Cardiac muscle cell (in vitro differentiated cells and primary cell): ENCODE measurements at regions not wholly inside any gene's neighbourhood (a gene's known extent, or its start where the extent isn't known, plus 50 kb on each side); places are given as distances from the start of the nearest gene placed in this dataset.

ENCODE experiments used
- DNase-seq, 2 donors: peaks; one replicate each; pipeline versions ENCODE4 v3.0.0 to v3.0.0-alpha.2; 2010 to 2017; ENCODE audit warnings: low read depth in 1 of 2, low spot score in 1 of 2
- H3K27ac ChIP-seq: fragments of 200-600 bp; sonication (generic); 2 replicates; pipeline ENCODE4 v1.5.1; 2016
- H3K27me3 ChIP-seq: fragments of 200-600 bp; sonication (generic); 2 replicates; pipeline ENCODE4 v1.6.0; 2016; ENCODE audit warnings: control low read depth
- H3K36me3 ChIP-seq: fragments of 200-600 bp; sonication (generic); 2 replicates; pipeline ENCODE4 v1.5.1; 2016; ENCODE audit warnings: control low read depth
- H3K4me1 ChIP-seq: fragments of 200-600 bp; sonication (generic); 2 replicates; pipeline ENCODE4 v1.8.1; 2017; ENCODE audit warnings: low read depth, mild to moderate bottlenecking, mixed run types
- H3K4me3 ChIP-seq: fragments of 200-600 bp; sonication (generic); 2 replicates; pipeline ENCODE4 v1.5.1; 2016; ENCODE audit warnings: mild to moderate bottlenecking
- H3K9me3 ChIP-seq: fragments of 200-600 bp; sonication (generic); 2 replicates; pipeline ENCODE4 v1.5.1; 2017; ENCODE audit warnings: low read depth, mild to moderate bottlenecking, control low read depth
- TF ChIP-seq, protein P1 (sequence below): IDR thresholded peaks from 2 replicates; pipeline ENCODE4 v1.5.1; 2012; ENCODE audit warnings: low read depth, mild to moderate bottlenecking, low read length

- H3K27ac ChIP-seq: no peak overlapping the region
- no peaks in the 10 kb centered on the region for H3K27me3 ChIP-seq
- no peak for DNase-seq
- H3K36me3 ChIP-seq: no peaks in the 10 kb centered on the region
- no peaks in the 10 kb centered on the region for H3K4me1 ChIP-seq
- no peak overlapping the region for H3K4me3 ChIP-seq
- TF ChIP-seq, protein P1, sequence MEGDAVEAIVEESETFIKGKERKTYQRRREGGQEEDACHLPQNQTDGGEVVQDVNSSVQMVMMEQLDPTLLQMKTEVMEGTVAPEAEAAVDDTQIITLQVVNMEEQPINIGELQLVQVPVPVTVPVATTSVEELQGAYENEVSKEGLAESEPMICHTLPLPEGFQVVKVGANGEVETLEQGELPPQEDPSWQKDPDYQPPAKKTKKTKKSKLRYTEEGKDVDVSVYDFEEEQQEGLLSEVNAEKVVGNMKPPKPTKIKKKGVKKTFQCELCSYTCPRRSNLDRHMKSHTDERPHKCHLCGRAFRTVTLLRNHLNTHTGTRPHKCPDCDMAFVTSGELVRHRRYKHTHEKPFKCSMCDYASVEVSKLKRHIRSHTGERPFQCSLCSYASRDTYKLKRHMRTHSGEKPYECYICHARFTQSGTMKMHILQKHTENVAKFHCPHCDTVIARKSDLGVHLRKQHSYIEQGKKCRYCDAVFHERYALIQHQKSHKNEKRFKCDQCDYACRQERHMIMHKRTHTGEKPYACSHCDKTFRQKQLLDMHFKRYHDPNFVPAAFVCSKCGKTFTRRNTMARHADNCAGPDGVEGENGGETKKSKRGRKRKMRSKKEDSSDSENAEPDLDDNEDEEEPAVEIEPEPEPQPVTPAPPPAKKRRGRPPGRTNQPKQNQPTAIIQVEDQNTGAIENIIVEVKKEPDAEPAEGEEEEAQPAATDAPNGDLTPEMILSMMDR: no peak
- no peaks in the 10 kb centered on the region for H3K9me3 ChIP-seq
Observed at GRCh38 chr1:177631770-177632169, 338.1 kb downstream of the SEC16B start.

GRCh38 chr1:177629526-177629925, 340.3 kb downstream of the SEC16B start:
- Histone ChIP-seq H3K4me3 (no peak overlapping the region), H3K36me3 (no peaks in the 10 kb centered on the region), H3K27me3 (no peaks in the 10 kb centered on the region), H3K4me1 (no peaks in the 10 kb centered on the region), H3K9me3 (no peaks in the 10 kb centered on the region), H3K27ac (no peak overlapping the region)
- DNase-seq: peak in 1 of 2 donors; percentile 37
- TF ChIP-seq, protein P1: no peak

- Histone ChIP-seq H3K4me1 (no peaks in the 10 kb centered on the region), H3K9me3 (no peaks in the 10 kb centered on the region), H3K4me3 (no peak overlapping the region), H3K27me3 (no peaks in the 10 kb centered on the region), H3K36me3 (no peaks in the 10 kb centered on the region), H3K27ac (no peak overlapping the region)
- no peak for DNase-seq
- TF ChIP-seq, protein P1: no peak
Observed at GRCh38 chr1:177627148-177627910, 342.5 kb downstream of the SEC16B start.

DNA sequence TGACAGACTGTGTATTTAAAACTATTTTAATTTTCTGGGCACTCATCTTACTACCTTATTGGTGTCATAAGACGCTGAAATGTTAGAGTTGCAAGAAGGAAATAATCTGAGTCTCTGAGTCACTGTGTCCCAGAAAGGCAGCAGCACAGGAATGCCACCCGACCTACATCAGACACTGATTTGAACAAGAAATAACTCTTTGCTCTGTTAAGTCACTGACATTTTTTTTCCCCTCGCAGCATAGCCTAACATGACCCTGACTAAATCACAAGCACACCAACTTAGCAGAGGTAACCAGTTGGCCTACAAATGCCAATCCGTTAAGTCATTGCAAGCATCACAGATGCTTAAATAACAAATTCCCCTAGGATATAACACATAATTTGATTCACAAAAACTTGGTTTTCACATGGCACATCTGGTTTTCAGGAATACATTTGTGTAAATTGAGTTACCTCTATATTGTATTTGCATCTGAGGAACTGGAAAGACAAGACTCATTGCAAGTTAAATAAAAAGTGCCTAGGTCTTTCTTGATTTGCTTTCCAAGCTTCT, 349.1 kb downstream of the SEC16B start:
- DNase-seq: no peak

DNA sequence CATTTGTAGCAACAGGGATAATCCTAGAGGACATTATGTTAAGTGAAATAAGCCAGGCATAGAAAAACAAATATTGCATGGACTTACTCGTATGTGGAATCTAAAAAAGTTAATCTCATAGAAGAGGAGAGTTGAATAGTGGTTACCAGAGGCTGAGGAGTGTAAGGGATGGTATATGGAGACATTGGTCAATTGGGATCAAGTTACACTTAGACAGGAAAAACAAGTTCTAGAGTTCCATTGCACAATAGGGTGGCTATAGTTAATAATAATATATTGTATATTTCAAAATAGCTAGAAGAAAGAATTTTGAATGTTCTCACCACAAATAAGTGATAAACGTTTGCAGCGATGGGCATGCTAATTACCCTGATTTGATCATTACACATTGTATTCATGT, 354.6 kb downstream of the SEC16B start:
- Histone ChIP-seq H3K9me3 (no peaks in the 10 kb centered on the region), H3K4me3 (no peak overlapping the region), H3K4me1 (no peaks in the 10 kb centered on the region), H3K27me3 (no peaks in the 10 kb centered on the region), H3K36me3 (no peaks in the 10 kb centered on the region), H3K27ac (no peak overlapping the region)
- TF ChIP-seq, protein P1: no peak
- DNase-seq: no peak

More for the DNA sequence above, 349.1 kb downstream of the SEC16B start:
- Histone ChIP-seq H3K9me3 (no peaks in the 10 kb centered on the region), H3K4me3 (no peak overlapping the region), H3K36me3 (no peaks in the 10 kb centered on the region), H3K27me3 (no peaks in the 10 kb centered on the region), H3K27ac (no peak overlapping the region), H3K4me1 (no peaks in the 10 kb centered on the region)
- TF ChIP-seq, protein P1: no peak
